AG09309 (cell line): ENCODE measurements at regions not wholly inside any gene's neighbourhood (a gene's known extent, or its start where the extent isn't known, plus 50 kb on each side); places are given as distances from the start of the nearest gene placed in this dataset.

Experiments
- DNase-seq: peaks from one replicate; pipeline ENCODE4 v3.0.0-alpha.2; 2010; ENCODE audit warnings: low read depth
- H3K4me3 ChIP-seq: 2 replicates; pipeline ENCODE4 v1.5.1; 2011; ENCODE audit warnings: mild to moderate bottlenecking, low read depth, low read length, moderate library complexity; ENCODE audit not compliant: control insufficient read depth
- CTCF ChIP-seq: IDR thresholded peaks from 2 replicates; pipeline ENCODE4 v1.5.1; 2011; ENCODE audit warnings: mild to moderate bottlenecking, low read depth, low read length, inconsistent platforms; ENCODE audit not compliant: insufficient read depth, control insufficient read depth; ENCODE audit errors: missing control alignments

- no peak overlapping the region for H3K4me3 ChIP-seq
- TF ChIP-seq CTCF = no peak
- no peak for DNase-seq
Measured at GRCh38 chr13:82010780-82011179, 1669.9 kb upstream of the SPRY2 start.

- H3K4me3 ChIP-seq = no peak overlapping the region
- no peak for TF ChIP-seq CTCF
- no peak for DNase-seq
Measured at GRCh38 chr13:82002710-82003109, 1661.8 kb upstream of the SPRY2 start.

GRCh38 chr13:81995316-81995715 lies 1654.4 kb upstream of the SPRY2 start:
- no peak for TF ChIP-seq CTCF
- no peak overlapping the region for H3K4me3 ChIP-seq
- no peak for DNase-seq

- H3K4me3 ChIP-seq = no peak overlapping the region
- TF ChIP-seq CTCF = no peak
- DNase-seq = no peak
Measured at GRCh38 chr13:81990652-81991051, 1649.7 kb upstream of the SPRY2 start.

GRCh38 chr13:81988567-81988966 lies 1647.6 kb upstream of the SPRY2 start:
- H3K4me3 ChIP-seq = no peak overlapping the region
- no peak for TF ChIP-seq CTCF
- DNase-seq = no peak

GRCh38 chr13:81987677-81988357 lies 1646.9 kb upstream of the SPRY2 start:
- no peak overlapping the region for H3K4me3 ChIP-seq
- no peak for TF ChIP-seq CTCF
- no peak for DNase-seq
